Adrenal gland (tissue), 9 donors: ENCODE measurements at regions not wholly inside any gene's neighbourhood (a gene's known extent, or its start where the extent isn't known, plus 50 kb on each side); places are given as distances from the start of the nearest gene placed in this dataset.

Experiments used
- DNase-seq, 7 donors: peaks; one replicate each; pipeline ENCODE4 v3.0.0-alpha.2; 2019 to 2020
- H3K27ac ChIP-seq, 5 donors: fragments of 200-600 bp; sonication (generic) in 4 of 5; 1 replicate in 3 of 5; 2 replicates in 2 of 5; pipeline versions ENCODE4 v1.5.1 to v1.8.0; 2016 to 2020; ENCODE audit warnings: mild to moderate bottlenecking in 1 of 5
- H3K27me3 ChIP-seq: fragments of 200-600 bp; 2 replicates; pipeline ENCODE4 v1.8.0; 2021
- H3K36me3 ChIP-seq, 2 donors: fragments of 200-600 bp; replicated peaks in 1 of 2; 1 replicate in 1 of 2; 2 replicates in 1 of 2; pipeline versions ENCODE4 v1.5.1 to v1.8.0; 2018 to 2022
- H3K4me1 ChIP-seq, 2 donors: fragments of 200-600 bp; replicated peaks in 1 of 2; 1 replicate in 1 of 2; 2 replicates in 1 of 2; pipeline versions ENCODE4 v1.5.1 to v1.8.0; 2018 to 2021
- H3K4me3 ChIP-seq, 4 donors: fragments of 200-600 bp; sonication (generic) in 3 of 4; one replicate each; pipeline ENCODE4 v1.5.1; 2016 to 2018
- H3K9me3 ChIP-seq, 3 donors: fragments of 200-600 bp; sonication (generic) in 1 of 3; replicated peaks in 1 of 3; 1 replicate in 2 of 3; 2 replicates in 1 of 3; pipeline versions ENCODE4 v1.5.1 to v1.8.0; 2016 to 2021
- POLR2A ChIP-seq, 2 donors: fragments of 450-650 bp; IDR thresholded peaks; one replicate each; pipeline ENCODE4 v1.6.1; 2017; ENCODE audit warnings: antibody characterized with exemption in 2 of 2, mild to moderate bottlenecking in 2 of 2, moderate library complexity in 1 of 2
- WGBS, 4 donors: extraction: QIAGEN DNeasy Blood & Tissue Kit in 2 of 4; methylation state at CpG; one replicate each; pipeline versions ENCODE4 v1.1.5 to v1.1.7; 2013 to 2017; 5-methylcytosine and 5-hydroxymethylcytosine counted together
- intact Hi-C, 2 donors: fragments of 100-400 bp; cut with DNase I; formaldehyde crosslinking; loops; one replicate each; pipeline versions ENCODE4 v1.14.1 to v1.15.0; 2022 to 2023
- TF ChIP-seq, protein P1 (sequence below), 6 experiments: fragments of 450-650 bp in 4 of 6; fragments of 200-600 bp in 2 of 6; sonication (generic) in 1 of 6; IDR thresholded peaks; 1 replicate in 5 of 6; 2 replicates in 1 of 6; pipeline versions ENCODE4 v1.5.1 to v1.8.0; 2016 to 2021; ENCODE audit warnings: antibody characterized with exemption in 6 of 6, mild to moderate bottlenecking in 2 of 6, moderate library complexity in 1 of 6
- donor health status: healthy with polysubstance abuse.
- donor health status: Bipolar disorder and iron deficiency.
- donor health status: DM: yes; HTN: yes; CAD: no.
- donor health status: DM: no; HTN: no; CAD: no.
- donor health status: DM: no; HTN: no; CAD: no.

- peaks cover 11% of the 10 kb centered on the region for H3K27me3 ChIP-seq
Measured at GRCh38 chr1:17948594-17948993, 159.0 kb upstream of the IGSF21 start.

GRCh38 chr1:17949511-17949910, 158.1 kb upstream of the IGSF21 start:
- H3K27ac ChIP-seq: no peak overlapping the region
- DNase-seq: no peak
- no peak for TF ChIP-seq POLR2A (IDR thresholded peaks at IDR 0.05)
- TF ChIP-seq, protein P1, sequence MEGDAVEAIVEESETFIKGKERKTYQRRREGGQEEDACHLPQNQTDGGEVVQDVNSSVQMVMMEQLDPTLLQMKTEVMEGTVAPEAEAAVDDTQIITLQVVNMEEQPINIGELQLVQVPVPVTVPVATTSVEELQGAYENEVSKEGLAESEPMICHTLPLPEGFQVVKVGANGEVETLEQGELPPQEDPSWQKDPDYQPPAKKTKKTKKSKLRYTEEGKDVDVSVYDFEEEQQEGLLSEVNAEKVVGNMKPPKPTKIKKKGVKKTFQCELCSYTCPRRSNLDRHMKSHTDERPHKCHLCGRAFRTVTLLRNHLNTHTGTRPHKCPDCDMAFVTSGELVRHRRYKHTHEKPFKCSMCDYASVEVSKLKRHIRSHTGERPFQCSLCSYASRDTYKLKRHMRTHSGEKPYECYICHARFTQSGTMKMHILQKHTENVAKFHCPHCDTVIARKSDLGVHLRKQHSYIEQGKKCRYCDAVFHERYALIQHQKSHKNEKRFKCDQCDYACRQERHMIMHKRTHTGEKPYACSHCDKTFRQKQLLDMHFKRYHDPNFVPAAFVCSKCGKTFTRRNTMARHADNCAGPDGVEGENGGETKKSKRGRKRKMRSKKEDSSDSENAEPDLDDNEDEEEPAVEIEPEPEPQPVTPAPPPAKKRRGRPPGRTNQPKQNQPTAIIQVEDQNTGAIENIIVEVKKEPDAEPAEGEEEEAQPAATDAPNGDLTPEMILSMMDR (IDR thresholded peaks at IDR 0.05): no peak
- no peaks in the 10 kb centered on the region for H3K9me3 ChIP-seq
- H3K4me1 ChIP-seq: no peaks in the 10 kb centered on the region
- intact Hi-C loops: no loop called here
- no peaks in the 10 kb centered on the region for H3K36me3 ChIP-seq
- WGBS, 4 donors: 67 to 77% (median 73%) methylated on average over 8 of the region's 8 CpGs
- H3K4me3 ChIP-seq: no peak overlapping the region
- peaks cover 11% of the 10 kb centered on the region for H3K27me3 ChIP-seq

More at GRCh38 chr1:17948594-17948993, 159.0 kb upstream of the IGSF21 start:
- no peak overlapping the region for H3K4me3 ChIP-seq
- H3K9me3 ChIP-seq: no peaks in the 10 kb centered on the region
- TF ChIP-seq, protein P1 (IDR thresholded peaks at IDR 0.05): no peak
- no peak for TF ChIP-seq POLR2A (IDR thresholded peaks at IDR 0.05)
- H3K36me3 ChIP-seq: no peaks in the 10 kb centered on the region
- 58 to 66% (median 64%) methylated on average over 9 of the region's 9 CpGs for WGBS, 4 donors
- H3K27ac ChIP-seq: no peak overlapping the region
- H3K4me1 ChIP-seq: no peaks in the 10 kb centered on the region
- intact Hi-C loops: no loop called here
- no peak for DNase-seq

DNA sequence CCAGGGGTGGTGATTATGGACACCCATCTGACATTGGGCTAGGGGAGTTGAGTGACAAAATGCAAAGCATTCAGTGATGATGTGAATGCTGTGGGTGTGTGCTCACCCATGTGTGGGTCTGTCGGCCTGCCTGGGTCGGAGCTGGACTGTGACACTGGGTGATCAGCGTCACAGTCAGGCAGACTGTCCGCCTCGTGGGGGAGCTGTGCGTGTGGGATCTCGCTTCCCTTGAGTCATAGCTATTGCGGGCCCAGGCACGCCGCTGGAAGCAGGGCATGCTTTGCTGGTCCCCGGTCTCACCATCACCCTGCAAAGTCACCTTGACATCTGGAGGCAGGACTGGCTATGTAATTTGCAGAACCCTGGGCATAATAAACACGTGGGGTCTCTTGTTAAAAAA, 156.9 kb upstream of the IGSF21 start:
- H3K4me1 ChIP-seq: no peaks in the 10 kb centered on the region
- no peak for TF ChIP-seq POLR2A (IDR thresholded peaks at IDR 0.05)
- TF ChIP-seq, protein P1 (IDR thresholded peaks at IDR 0.05): no peak
- H3K27me3 ChIP-seq: peaks cover 8% of the 10 kb centered on the region
- peak in 2 of 7 donors; percentile 5 to 11 for DNase-seq
- H3K4me3 ChIP-seq: no peak overlapping the region
- intact Hi-C loops: no loop called here
- WGBS, 4 donors: 63 to 71% (median 65%) methylated on average over 2 to 12 of the region's 12 CpGs
- no peaks in the 10 kb centered on the region for H3K36me3 ChIP-seq
- no peaks in the 10 kb centered on the region for H3K9me3 ChIP-seq
- no peak overlapping the region for H3K27ac ChIP-seq

GRCh38 chr1:17952506-17952905, 155.1 kb upstream of the IGSF21 start:
- Histone ChIP-seq H3K9me3 (no peaks in the 10 kb centered on the region), H3K4me1 (no peaks in the 10 kb centered on the region), H3K27me3 (peaks cover 8% of the 10 kb centered on the region), H3K27ac (no peak overlapping the region), H3K36me3 (no peaks in the 10 kb centered on the region), H3K4me3 (no peak overlapping the region)
- no peak for DNase-seq
- TF ChIP-seq, protein P1 (IDR thresholded peaks at IDR 0.05): no peak
- no peak for TF ChIP-seq POLR2A (IDR thresholded peaks at IDR 0.05)
- intact Hi-C loops: no loop called here
- 46 to 56% (median 51%) methylated on average over 10 of the region's 10 CpGs for WGBS, 4 donors
